ENCODE measurements at regions not wholly inside any gene's neighbourhood (a gene's known extent, or its start where the extent isn't known, plus 50 kb on each side); places are given as distances from the start of the nearest gene placed in this dataset.

GRCh38 chr14:58981840-58982239, 206.6 kb upstream of the DAAM1 start:
- DNase-seq (ENCODE audit: extremely low spot score, unreplicated experiment), result no peak
- H3K27ac Mint-ChIP-seq (ENCODE audit: unreplicated experiment), result no peak overlapping the region
- H3K4me3 Mint-ChIP-seq (ENCODE audit: unreplicated experiment), result no peak overlapping the region
- peaks cover 28% of the 10 kb centered on the region for H3K4me1 Mint-ChIP-seq (ENCODE audit: unreplicated experiment)
- no peaks in the 10 kb centered on the region for H3K9me3 Mint-ChIP-seq (ENCODE audit: unreplicated experiment)
- no peaks in the 10 kb centered on the region for H3K36me3 Mint-ChIP-seq (ENCODE audit: unreplicated experiment)
- H3K27me3 Mint-ChIP-seq (ENCODE audit: unreplicated experiment), result no peaks in the 10 kb centered on the region
- no peak for TF ChIP-seq CTCF (IDR thresholded peaks at IDR 0.05)

- no peak for DNase-seq (ENCODE audit: extremely low spot score, unreplicated experiment)
- H3K27me3 Mint-ChIP-seq (ENCODE audit: unreplicated experiment), result no peaks in the 10 kb centered on the region
- TF ChIP-seq CTCF (IDR thresholded peaks at IDR 0.05), result no peak
- peaks cover 10% of the 10 kb centered on the region for H3K9me3 Mint-ChIP-seq (ENCODE audit: unreplicated experiment)
- H3K4me1 Mint-ChIP-seq (ENCODE audit: unreplicated experiment), result no peaks in the 10 kb centered on the region
- no peak overlapping the region for H3K4me3 Mint-ChIP-seq (ENCODE audit: unreplicated experiment)
- no peaks in the 10 kb centered on the region for H3K36me3 Mint-ChIP-seq (ENCODE audit: unreplicated experiment)
- H3K27ac Mint-ChIP-seq (ENCODE audit: unreplicated experiment), result no peak overlapping the region
Observed at GRCh38 chr14:58985786-58986185, 202.7 kb upstream of the DAAM1 start.

DNA sequence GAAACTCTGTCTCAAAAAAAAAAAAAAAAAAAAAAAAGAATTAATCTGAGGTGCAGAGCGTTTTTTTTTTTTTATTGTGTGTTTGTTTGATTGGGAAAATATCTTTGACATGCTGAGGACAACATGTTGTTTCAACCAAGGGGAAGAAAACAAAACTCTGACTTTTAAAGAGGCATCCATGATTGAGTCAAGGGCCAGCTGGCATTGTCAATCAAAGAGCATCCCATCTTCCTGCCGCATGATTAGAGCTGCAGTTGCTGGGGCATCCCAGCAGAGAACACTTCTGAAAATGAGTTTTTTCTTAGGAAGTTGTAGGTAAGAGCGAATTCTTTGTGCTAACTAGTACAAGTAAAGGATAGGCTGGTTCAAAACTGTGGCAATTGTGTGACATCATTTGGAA, 200.9 kb upstream of the DAAM1 start:
- H3K4me1 Mint-ChIP-seq (ENCODE audit: unreplicated experiment), result no peaks in the 10 kb centered on the region
- TF ChIP-seq CTCF (IDR thresholded peaks at IDR 0.05), result no peak
- H3K4me3 Mint-ChIP-seq (ENCODE audit: unreplicated experiment), result no peak overlapping the region
- H3K27me3 Mint-ChIP-seq (ENCODE audit: unreplicated experiment), result no peaks in the 10 kb centered on the region
- H3K27ac Mint-ChIP-seq (ENCODE audit: unreplicated experiment), result no peak overlapping the region
- peaks cover 10% of the 10 kb centered on the region for H3K9me3 Mint-ChIP-seq (ENCODE audit: unreplicated experiment)
- H3K36me3 Mint-ChIP-seq (ENCODE audit: unreplicated experiment), result no peaks in the 10 kb centered on the region
- DNase-seq (ENCODE audit: extremely low spot score, unreplicated experiment), result no peak

DNA sequence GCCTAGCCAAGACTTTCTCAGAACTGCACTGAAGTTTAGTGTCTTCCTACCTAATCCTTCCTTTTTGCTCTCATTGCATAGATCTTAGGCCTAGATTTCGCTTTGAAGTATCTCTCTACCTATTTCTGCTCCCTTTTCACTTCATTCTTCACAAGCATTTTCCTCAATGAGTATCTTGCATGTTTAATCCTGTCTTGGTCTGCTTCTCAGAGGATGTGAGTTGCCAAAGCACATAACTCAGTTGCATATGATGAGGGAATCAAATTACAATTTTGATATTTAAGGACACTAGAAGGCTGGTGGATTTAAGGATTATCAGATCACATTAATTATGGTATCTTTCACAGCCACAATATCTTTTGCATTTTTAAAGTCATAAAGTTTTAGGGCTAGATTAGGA, 195.5 kb upstream of the DAAM1 start:
- Mint-ChIP-seq H3K4me3 (ENCODE audit: unreplicated experiment) (no peak overlapping the region), H3K27ac (ENCODE audit: unreplicated experiment) (no peak overlapping the region)

GRCh38 chr14:58994130-58994529, 194.3 kb upstream of the DAAM1 start:
- Mint-ChIP-seq H3K27ac (ENCODE audit: unreplicated experiment) (no peak overlapping the region), H3K27me3 (ENCODE audit: unreplicated experiment) (no peaks in the 10 kb centered on the region), H3K4me1 (ENCODE audit: unreplicated experiment) (no peaks in the 10 kb centered on the region), H3K9me3 (ENCODE audit: unreplicated experiment) (peaks cover 13% of the 10 kb centered on the region), H3K36me3 (ENCODE audit: unreplicated experiment) (peaks cover 4% of the 10 kb centered on the region), H3K4me3 (ENCODE audit: unreplicated experiment) (no peak overlapping the region)
- no peak for TF ChIP-seq CTCF (IDR thresholded peaks at IDR 0.05)
- DNase-seq (ENCODE audit: extremely low spot score, unreplicated experiment), result no peak

More for the DNA sequence above, 195.5 kb upstream of the DAAM1 start:
- no peak for TF ChIP-seq CTCF (IDR thresholded peaks at IDR 0.05)
- Mint-ChIP-seq H3K4me1 (ENCODE audit: unreplicated experiment) (no peaks in the 10 kb centered on the region), H3K9me3 (ENCODE audit: unreplicated experiment) (peaks cover 17% of the 10 kb centered on the region), H3K27me3 (ENCODE audit: unreplicated experiment) (no peaks in the 10 kb centered on the region), H3K36me3 (ENCODE audit: unreplicated experiment) (peaks cover 4% of the 10 kb centered on the region)
- no peak for DNase-seq (ENCODE audit: extremely low spot score, unreplicated experiment)

Data from osteocyte (in vitro differentiated cells).